Liver (tissue), 8 donors: ENCODE measurements at regions not wholly inside any gene's neighbourhood (a gene's known extent, or its start where the extent isn't known, plus 50 kb on each side); places are given as distances from the start of the nearest gene placed in this dataset.

Experiments
- DNase-seq: peaks from one replicate; pipeline ENCODE4 v3.0.0-alpha.2; 2017; ENCODE audit warnings: low spot score
- H3K27ac ChIP-seq, 2 donors: one replicate each; pipeline ENCODE4 v1.7.0; 2013; ENCODE audit warnings: inconsistent platforms in 2 of 2, low read length in 2 of 2, control low read depth in 1 of 2, low read depth in 1 of 2, mild to moderate bottlenecking in 1 of 2
- H3K27me3 ChIP-seq, 4 donors: one replicate each; pipeline versions ENCODE4 v1.6.1 to v1.7.0; 2013; ENCODE audit warnings: low read length in 3 of 4, inconsistent platforms in 1 of 4, mild to moderate bottlenecking in 1 of 4, moderate library complexity in 1 of 4; ENCODE audit not compliant: control insufficient read depth in 4 of 4, insufficient read depth in 4 of 4
- H3K36me3 ChIP-seq, 4 donors: one replicate each; pipeline versions ENCODE4 v1.6.1 to v1.7.0; 2013; ENCODE audit warnings: low read length in 3 of 4, mild to moderate bottlenecking in 3 of 4, low read depth in 1 of 4, moderate library complexity in 1 of 4; ENCODE audit not compliant: control insufficient read depth in 4 of 4, insufficient read depth in 3 of 4
- H3K4me1 ChIP-seq, 4 donors: one replicate each; pipeline versions ENCODE4 v1.6.1 to v1.7.0; 2013; ENCODE audit warnings: low read length in 3 of 4, mild to moderate bottlenecking in 3 of 4, moderate library complexity in 1 of 4; ENCODE audit not compliant: control insufficient read depth in 4 of 4, insufficient read depth in 4 of 4
- H3K4me3 ChIP-seq, 3 donors: one replicate each; pipeline versions ENCODE4 v1.6.1 to v1.7.0; 2013; ENCODE audit warnings: low read length in 3 of 3, control low read depth in 1 of 3, low read depth in 1 of 3, mild to moderate bottlenecking in 1 of 3
- H3K9ac ChIP-seq, 2 donors: one replicate each; pipeline ENCODE4 v1.7.0; 2013; ENCODE audit warnings: low read length in 2 of 2, mild to moderate bottlenecking in 2 of 2, moderate library complexity in 2 of 2, control low read depth in 1 of 2, low read depth in 1 of 2
- H3K9me3 ChIP-seq, 4 donors: one replicate each; pipeline versions ENCODE4 v1.6.1 to v1.7.0; 2013; ENCODE audit warnings: low read length in 3 of 4; ENCODE audit not compliant: control insufficient read depth in 4 of 4
- EGR1 ChIP-seq, 2 donors: IDR thresholded peaks; 2 replicates each; pipeline ENCODE4 v1.6.1; 2016 to 2018; ENCODE audit warnings: antibody characterized with exemption in 2 of 2, low read depth in 2 of 2
- FOXA1 ChIP-seq: IDR thresholded peaks from 2 replicates; pipeline ENCODE4 v1.6.1; 2016; ENCODE audit warnings: antibody characterized with exemption
- FOXA2 ChIP-seq: IDR thresholded peaks from 2 replicates; pipeline ENCODE4 v1.6.1; 2016; ENCODE audit warnings: antibody characterized with exemption
- GABPA ChIP-seq, 2 donors: IDR thresholded peaks in 1 of 2; conservative IDR thresholded peaks in 1 of 2; 2 replicates each; pipeline ENCODE4 v1.6.1; 2016; ENCODE audit warnings: antibody characterized with exemption in 2 of 2, mild to moderate bottlenecking in 1 of 2, moderate library complexity in 1 of 2
- HNF4A ChIP-seq, 2 donors: conservative IDR thresholded peaks; 2 replicates each; pipeline ENCODE4 v1.6.1; 2016; ENCODE audit warnings: antibody characterized with exemption in 2 of 2, mild to moderate bottlenecking in 2 of 2
- HNF4G ChIP-seq: IDR thresholded peaks from 2 replicates; pipeline ENCODE4 v1.6.1; 2016; ENCODE audit warnings: antibody characterized with exemption
- JUND ChIP-seq, 2 donors: IDR thresholded peaks; 2 replicates each; pipeline ENCODE4 v1.6.1; 2016; ENCODE audit warnings: antibody characterized with exemption in 2 of 2
- NR2F2 ChIP-seq: IDR thresholded peaks from 2 replicates; pipeline ENCODE4 v1.6.1; 2016; ENCODE audit warnings: antibody characterized with exemption
- RAD21 ChIP-seq, 2 donors: IDR thresholded peaks; 2 replicates each; pipeline ENCODE4 v1.6.1; 2016; ENCODE audit warnings: antibody characterized with exemption in 2 of 2, mild to moderate bottlenecking in 2 of 2
- RXRA ChIP-seq, 2 donors: IDR thresholded peaks; 2 replicates each; pipeline ENCODE4 v1.6.1; 2017 to 2018; ENCODE audit warnings: antibody characterized with exemption in 2 of 2, mild to moderate bottlenecking in 1 of 2
- SP1 ChIP-seq: IDR thresholded peaks from 2 replicates; pipeline ENCODE4 v1.6.1; 2018; ENCODE audit warnings: antibody characterized with exemption, mild to moderate bottlenecking
- TAF1 ChIP-seq: conservative IDR thresholded peaks from 2 replicates; pipeline ENCODE4 v1.6.1; 2016; ENCODE audit warnings: antibody characterized with exemption, mild to moderate bottlenecking
- YY1 ChIP-seq: IDR thresholded peaks from 2 replicates; pipeline ENCODE4 v1.6.1; 2016; ENCODE audit warnings: antibody characterized with exemption, mild to moderate bottlenecking
- WGBS: extraction: QIAGEN DNeasy Blood & Tissue Kit; methylation state at CpG from one replicate; pipeline ENCODE4 v1.1.7; 2013; 5-methylcytosine and 5-hydroxymethylcytosine counted together
- TF ChIP-seq, protein P1 (sequence below): fragments of 150-350 bp; IDR thresholded peaks from 2 replicates; pipeline ENCODE4 v1.5.1; 2017; ENCODE audit warnings: improper control_type of control experiment, low read depth, low read length; ENCODE audit not compliant: missing input control
- TF ChIP-seq, protein P2 (sequence below): IDR thresholded peaks from 2 replicates; pipeline ENCODE4 v1.6.1; 2016; ENCODE audit warnings: antibody characterized with exemption
- TF ChIP-seq, protein P3 (sequence below): IDR thresholded peaks from 2 replicates; pipeline ENCODE4 v1.6.1; 2016; ENCODE audit warnings: antibody characterized with exemption
- TF ChIP-seq, protein P4 (sequence below): IDR thresholded peaks from 2 replicates; pipeline ENCODE4 v1.6.1; 2016; ENCODE audit warnings: antibody characterized with exemption
- donor health status: healthy.
- donor health status: healthy.
- donor health status: healthy.
- donor health status: healthy.
- donor health status: healthy.

GRCh38 chr12:24134092-24134491, 184.6 kb upstream of the SOX5 start:
- no peak overlapping the region for H3K27ac ChIP-seq
- TF ChIP-seq HNF4G (no peak), FOXA2 (no peak), YY1 (no peak), JUND (IDR thresholded peaks at IDR 0.05) (no peak), RXRA (IDR thresholded peaks at IDR 0.05) (no peak), HNF4A (conservative IDR thresholded peaks at IDR 0.05) (no peak), FOXA1 (no peak), NR2F2 (no peak), SP1 (no peak), GABPA (IDR thresholded peaks at IDR 0.05 in 1 of 2, conservative IDR thresholded peaks at IDR 0.05 in 1 of 2) (no peak), RAD21 (IDR thresholded peaks at IDR 0.05) (no peak), TAF1 (no peak)
- TF ChIP-seq, protein P1, sequence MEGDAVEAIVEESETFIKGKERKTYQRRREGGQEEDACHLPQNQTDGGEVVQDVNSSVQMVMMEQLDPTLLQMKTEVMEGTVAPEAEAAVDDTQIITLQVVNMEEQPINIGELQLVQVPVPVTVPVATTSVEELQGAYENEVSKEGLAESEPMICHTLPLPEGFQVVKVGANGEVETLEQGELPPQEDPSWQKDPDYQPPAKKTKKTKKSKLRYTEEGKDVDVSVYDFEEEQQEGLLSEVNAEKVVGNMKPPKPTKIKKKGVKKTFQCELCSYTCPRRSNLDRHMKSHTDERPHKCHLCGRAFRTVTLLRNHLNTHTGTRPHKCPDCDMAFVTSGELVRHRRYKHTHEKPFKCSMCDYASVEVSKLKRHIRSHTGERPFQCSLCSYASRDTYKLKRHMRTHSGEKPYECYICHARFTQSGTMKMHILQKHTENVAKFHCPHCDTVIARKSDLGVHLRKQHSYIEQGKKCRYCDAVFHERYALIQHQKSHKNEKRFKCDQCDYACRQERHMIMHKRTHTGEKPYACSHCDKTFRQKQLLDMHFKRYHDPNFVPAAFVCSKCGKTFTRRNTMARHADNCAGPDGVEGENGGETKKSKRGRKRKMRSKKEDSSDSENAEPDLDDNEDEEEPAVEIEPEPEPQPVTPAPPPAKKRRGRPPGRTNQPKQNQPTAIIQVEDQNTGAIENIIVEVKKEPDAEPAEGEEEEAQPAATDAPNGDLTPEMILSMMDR = no peak
- TF ChIP-seq, protein P2, sequence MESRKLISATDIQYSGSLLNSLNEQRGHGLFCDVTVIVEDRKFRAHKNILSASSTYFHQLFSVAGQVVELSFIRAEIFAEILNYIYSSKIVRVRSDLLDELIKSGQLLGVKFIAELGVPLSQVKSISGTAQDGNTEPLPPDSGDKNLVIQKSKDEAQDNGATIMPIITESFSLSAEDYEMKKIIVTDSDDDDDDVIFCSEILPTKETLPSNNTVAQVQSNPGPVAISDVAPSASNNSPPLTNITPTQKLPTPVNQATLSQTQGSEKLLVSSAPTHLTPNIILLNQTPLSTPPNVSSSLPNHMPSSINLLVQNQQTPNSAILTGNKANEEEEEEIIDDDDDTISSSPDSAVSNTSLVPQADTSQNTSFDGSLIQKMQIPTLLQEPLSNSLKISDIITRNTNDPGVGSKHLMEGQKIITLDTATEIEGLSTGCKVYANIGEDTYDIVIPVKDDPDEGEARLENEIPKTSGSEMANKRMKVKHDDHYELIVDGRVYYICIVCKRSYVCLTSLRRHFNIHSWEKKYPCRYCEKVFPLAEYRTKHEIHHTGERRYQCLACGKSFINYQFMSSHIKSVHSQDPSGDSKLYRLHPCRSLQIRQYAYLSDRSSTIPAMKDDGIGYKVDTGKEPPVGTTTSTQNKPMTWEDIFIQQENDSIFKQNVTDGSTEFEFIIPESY = no peak
- TF ChIP-seq, protein P3, sequence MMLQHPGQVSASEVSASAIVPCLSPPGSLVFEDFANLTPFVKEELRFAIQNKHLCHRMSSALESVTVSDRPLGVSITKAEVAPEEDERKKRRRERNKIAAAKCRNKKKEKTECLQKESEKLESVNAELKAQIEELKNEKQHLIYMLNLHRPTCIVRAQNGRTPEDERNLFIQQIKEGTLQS = no peak

GRCh38 chr12:24133384-24133783, 183.9 kb upstream of the SOX5 start:
- Histone ChIP-seq H3K27ac (no peak overlapping the region), H3K9me3 (no peaks in the 10 kb centered on the region), H3K4me1 (no peaks in the 10 kb centered on the region), H3K4me3 (no peak overlapping the region), H3K9ac (no peak overlapping the region), H3K27me3 (no peaks in the 10 kb centered on the region), H3K36me3 (no peaks in the 10 kb centered on the region)
- no peak for DNase-seq
- WGBS = 82% methylated on average over 4 of the region's 4 CpGs
- TF ChIP-seq TAF1 (no peak), YY1 (no peak), RXRA (IDR thresholded peaks at IDR 0.05) (no peak), EGR1 (IDR thresholded peaks at IDR 0.05; ENCODE audit: low read depth in 2 of 2) (no peak), FOXA2 (no peak), JUND (IDR thresholded peaks at IDR 0.05) (no peak)
- TF ChIP-seq, protein P4, sequence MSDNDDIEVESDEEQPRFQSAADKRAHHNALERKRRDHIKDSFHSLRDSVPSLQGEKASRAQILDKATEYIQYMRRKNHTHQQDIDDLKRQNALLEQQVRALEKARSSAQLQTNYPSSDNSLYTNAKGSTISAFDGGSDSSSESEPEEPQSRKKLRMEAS = no peak
- TF ChIP-seq, protein P2 = no peak

More at GRCh38 chr12:24134092-24134491, 184.6 kb upstream of the SOX5 start:
- Histone ChIP-seq H3K4me3 (no peak overlapping the region), H3K4me1 (no peaks in the 10 kb centered on the region), H3K27me3 (no peaks in the 10 kb centered on the region), H3K9ac (no peak overlapping the region), H3K9me3 (no peaks in the 10 kb centered on the region), H3K36me3 (no peaks in the 10 kb centered on the region)
- no peak for DNase-seq
